GM10266 (cell line): ENCODE measurements at regions not wholly inside any gene's neighbourhood (a gene's known extent, or its start where the extent isn't known, plus 50 kb on each side); places are given as distances from the start of the nearest gene placed in this dataset.

Experiments used
- DNase-seq: peaks from one replicate; pipeline ENCODE4 v3.0.0; 2012; ENCODE audit errors: extremely low spot score
- CTCF ChIP-seq: IDR thresholded peaks from 2 replicates; pipeline ENCODE4 v1.5.1; 2012; ENCODE audit warnings: mild to moderate bottlenecking, low read depth; ENCODE audit not compliant: control insufficient read depth, insufficient read depth; ENCODE audit errors: missing control alignments

GRCh38 chr1:181260271-181260670, 171.8 kb downstream of the IER5 start:
- no peak for DNase-seq
- TF ChIP-seq CTCF = no peak

- no peak for DNase-seq
- no peak for TF ChIP-seq CTCF
Observed at GRCh38 chr1:181260994-181261393, 172.5 kb downstream of the IER5 start.

- no peak for TF ChIP-seq CTCF
Observed at GRCh38 chr1:181262069-181262468, 173.6 kb downstream of the IER5 start.

GRCh38 chr1:181263444-181263843, 174.9 kb downstream of the IER5 start:
- DNase-seq = no peak
- no peak for TF ChIP-seq CTCF

More at GRCh38 chr1:181262069-181262468, 173.6 kb downstream of the IER5 start:
- no peak for DNase-seq

GRCh38 chr1:181264821-181265220, 176.3 kb downstream of the IER5 start:
- no peak for DNase-seq
- no peak for TF ChIP-seq CTCF

GRCh38 chr1:181284978-181285377, 196.5 kb downstream of the IER5 start:
- no peak for DNase-seq
- no peak for TF ChIP-seq CTCF

- DNase-seq = no peak
- TF ChIP-seq CTCF = no peak
Observed at GRCh38 chr1:181295217-181295616, 188.1 kb upstream of the CACNA1E start.

GRCh38 chr1:181296180-181296579, 187.1 kb upstream of the CACNA1E start:
- DNase-seq = no peak
- TF ChIP-seq CTCF = no peak
